ENCODE measurements at regions not wholly inside any gene's neighbourhood (a gene's known extent, or its start where the extent isn't known, plus 50 kb on each side); places are given as distances from the start of the nearest gene placed in this dataset.

GRCh38 chr1:234535763-234536515, 57.0 kb upstream of the TARBP1 start:
- Histone ChIP-seq H3K4me2 (ENCODE audit: control insufficient read depth, extremely low read depth, insufficient read depth, low read depth, low read length) (peak overlapping the region; percentile 7), H3K4me1 (ENCODE audit: control insufficient read depth, extremely low read depth, insufficient read depth, low read length) (peaks cover 89% of the 10 kb centered on the region), H3K9ac (ENCODE audit: control insufficient read depth, extremely low read depth, insufficient read depth, low read length) (no peak overlapping the region), H3K36me3 (ENCODE audit: control insufficient read depth in 2 of 2, extremely low read depth in 1 of 2, insufficient read depth in 2 of 2, low read length in 2 of 2) (no peaks in the 10 kb centered on the region), H3K79me2 (ENCODE audit: control insufficient read depth, insufficient read depth, low read length) (no peaks in the 10 kb centered on the region), H2AFZ (ENCODE audit: control insufficient read depth, low read length) (peak overlapping the region; percentile 35), H3K27ac (ENCODE audit: control insufficient read depth, insufficient read depth, low read length) (peak overlapping the region; percentile 92), H3K27me3 (ENCODE audit: control insufficient read depth, extremely low read depth, insufficient read depth, low read length) (no peaks in the 10 kb centered on the region), H4K20me1 (ENCODE audit: control insufficient read depth, extremely low read depth, insufficient read depth, low read length) (no peaks in the 10 kb centered on the region), H3K9me3 (ENCODE audit: control insufficient read depth, low read depth, low read length) (no peaks in the 10 kb centered on the region), H3K4me3 (ENCODE audit: control insufficient read depth in 2 of 3, extremely low read depth in 1 of 3, insufficient read depth in 2 of 3, low read depth in 1 of 3, low read length in 3 of 3) (no peak overlapping the region), H3K9me1 (ENCODE audit: control insufficient read depth, extremely low read depth, insufficient read depth, low read length) (no peaks in the 10 kb centered on the region)
- TF ChIP-seq EZH2 (IDR thresholded peaks at IDR 0.05; ENCODE audit: low read length) = no peak
- TF ChIP-seq CTCF (optimal IDR thresholded peaks at IDR 0.05 in 1 of 3, IDR thresholded peaks at IDR 0.05 in 1 of 3, conservative IDR thresholded peaks at IDR 0.05 in 1 of 3; ENCODE audit: extremely low read depth in 1 of 3, insufficient read depth in 2 of 3, low read length in 3 of 3) = no peak
- dilution Hi-C loops (cut with MboI; ENCODE audit: extremely low pct_ligation_motif_present, low sequenced_read_pairs) = no loop called here
- no peak for DNase-seq (ENCODE audit: low read depth, low spot score)
- no peak for FAIRE-seq

GRCh38 chr1:234535218-234535617, 56.2 kb upstream of the TARBP1 start:
- H2AFZ ChIP-seq (ENCODE audit: control insufficient read depth, low read length) = no peak overlapping the region

More at GRCh38 chr1:234535218-234535617, 56.2 kb upstream of the TARBP1 start:
- Histone ChIP-seq H3K4me1 (ENCODE audit: control insufficient read depth, extremely low read depth, insufficient read depth, low read length) (peaks cover 82% of the 10 kb centered on the region), H3K9ac (ENCODE audit: control insufficient read depth, extremely low read depth, insufficient read depth, low read length) (no peak overlapping the region), H3K9me1 (ENCODE audit: control insufficient read depth, extremely low read depth, insufficient read depth, low read length) (no peaks in the 10 kb centered on the region), H3K4me2 (ENCODE audit: control insufficient read depth, extremely low read depth, insufficient read depth, low read depth, low read length) (no peak overlapping the region), H3K9me3 (ENCODE audit: control insufficient read depth, low read depth, low read length) (no peaks in the 10 kb centered on the region), H3K27ac (ENCODE audit: control insufficient read depth, insufficient read depth, low read length) (no peak overlapping the region), H3K79me2 (ENCODE audit: control insufficient read depth, insufficient read depth, low read length) (no peaks in the 10 kb centered on the region), H3K36me3 (ENCODE audit: control insufficient read depth in 2 of 2, extremely low read depth in 1 of 2, insufficient read depth in 2 of 2, low read length in 2 of 2) (no peaks in the 10 kb centered on the region), H3K27me3 (ENCODE audit: control insufficient read depth, extremely low read depth, insufficient read depth, low read length) (no peaks in the 10 kb centered on the region), H4K20me1 (ENCODE audit: control insufficient read depth, extremely low read depth, insufficient read depth, low read length) (no peaks in the 10 kb centered on the region), H3K4me3 (ENCODE audit: control insufficient read depth in 2 of 3, extremely low read depth in 1 of 3, insufficient read depth in 2 of 3, low read depth in 1 of 3, low read length in 3 of 3) (no peak overlapping the region)
- TF ChIP-seq CTCF (optimal IDR thresholded peaks at IDR 0.05 in 1 of 3, IDR thresholded peaks at IDR 0.05 in 1 of 3, conservative IDR thresholded peaks at IDR 0.05 in 1 of 3; ENCODE audit: extremely low read depth in 1 of 3, insufficient read depth in 2 of 3, low read length in 3 of 3) = no peak
- no peak for TF ChIP-seq EZH2 (IDR thresholded peaks at IDR 0.05; ENCODE audit: low read length)
- DNase-seq (ENCODE audit: low read depth, low spot score) (no peak), FAIRE-seq (no peak)
- dilution Hi-C loops (cut with MboI; ENCODE audit: extremely low pct_ligation_motif_present, low sequenced_read_pairs) = no loop called here

All from keratinocyte (primary cell).